ENCODE measurements at regions not wholly inside any gene's neighbourhood (a gene's known extent, or its start where the extent isn't known, plus 50 kb on each side); places are given as distances from the start of the nearest gene placed in this dataset.

DNA sequence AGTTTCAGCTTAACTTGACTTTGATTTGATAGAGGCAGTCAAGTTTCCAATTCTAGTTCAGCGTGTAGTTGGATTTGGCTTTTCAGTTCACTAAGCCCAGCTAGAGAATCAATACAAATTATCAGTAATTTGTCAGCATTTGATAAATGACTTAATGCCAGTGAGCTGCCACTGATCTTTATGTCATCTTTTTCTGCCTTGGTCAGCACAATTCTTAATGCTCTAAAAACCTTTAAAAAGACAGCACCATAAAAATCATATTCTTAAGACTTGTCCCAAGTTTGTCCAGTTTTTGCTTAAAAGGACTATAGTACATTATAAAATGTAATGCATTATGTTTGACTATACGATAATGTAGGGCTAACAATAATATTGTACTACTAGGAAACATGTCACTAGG lies 920.5 kb downstream of the LRFN5 start:
- Histone ChIP-seq H3K9me3 (ENCODE audit: low read depth, low read length, poor library complexity, severe bottlenecking) (no peaks in the 10 kb centered on the region), H3K27me3 (replicated peaks; ENCODE audit: insufficient read depth, low read depth, low read length, poor library complexity) (no peaks in the 10 kb centered on the region), H3K36me3 (ENCODE audit: insufficient read depth, low read length, poor library complexity, severe bottlenecking) (no peaks in the 10 kb centered on the region), H3K4me1 (ENCODE audit: insufficient read depth, low read length, poor library complexity, severe bottlenecking) (no peaks in the 10 kb centered on the region), H3K4me3 (ENCODE audit: low read depth, low read length, poor library complexity, severe bottlenecking) (no peak overlapping the region), H3K27ac (ENCODE audit: low read depth, low read length, poor library complexity, severe bottlenecking) (no peak overlapping the region)
- TF ChIP-seq CTCF (conservative IDR thresholded peaks at IDR 0.05; ENCODE audit: low read depth, low read length) (no peak), EZH2 (IDR thresholded peaks at IDR 0.05; ENCODE audit: borderline replicate concordance, low read depth, low read length, poor library complexity, severe bottlenecking) (no peak)
- intact Hi-C loops (cut with micrococcal nuclease; ENCODE audit: unreplicated experiment): no loop called here
- ChIA-PET POLR2A (ENCODE audit: low non-redundant PET) (no interaction called here), CTCF (no interaction called here)
- DNase-seq (ENCODE audit: low spot score): no peak
- BruUV-seq (replicated peaks): no TSS peak

- Histone ChIP-seq H3K27me3 (replicated peaks; ENCODE audit: insufficient read depth, low read depth, low read length, poor library complexity) (no peaks in the 10 kb centered on the region), H3K36me3 (ENCODE audit: insufficient read depth, low read length, poor library complexity, severe bottlenecking) (no peaks in the 10 kb centered on the region), H3K4me1 (ENCODE audit: insufficient read depth, low read length, poor library complexity, severe bottlenecking) (no peaks in the 10 kb centered on the region), H3K4me3 (ENCODE audit: low read depth, low read length, poor library complexity, severe bottlenecking) (no peak overlapping the region), H3K9me3 (ENCODE audit: low read depth, low read length, poor library complexity, severe bottlenecking) (no peaks in the 10 kb centered on the region), H3K27ac (ENCODE audit: low read depth, low read length, poor library complexity, severe bottlenecking) (no peak overlapping the region)
- intact Hi-C loops (cut with micrococcal nuclease; ENCODE audit: unreplicated experiment): no loop called here
- DNase-seq (ENCODE audit: low spot score): no peak
- POLR2A ChIA-PET (ENCODE audit: low non-redundant PET): no interaction called here
- CTCF ChIA-PET: no interaction called here
- TF ChIP-seq CTCF (conservative IDR thresholded peaks at IDR 0.05; ENCODE audit: low read depth, low read length) (no peak), EZH2 (IDR thresholded peaks at IDR 0.05; ENCODE audit: borderline replicate concordance, low read depth, low read length, poor library complexity, severe bottlenecking) (no peak)
- no TSS peak for BruUV-seq (replicated peaks)
Measured at GRCh38 chr14:42523666-42524065, 917.0 kb downstream of the LRFN5 start.

GRCh38 chr14:42517806-42518500 lies 911.3 kb downstream of the LRFN5 start:
- TF ChIP-seq CTCF (conservative IDR thresholded peaks at IDR 0.05; ENCODE audit: low read depth, low read length): no peak
- TF ChIP-seq EZH2 (IDR thresholded peaks at IDR 0.05; ENCODE audit: borderline replicate concordance, low read depth, low read length, poor library complexity, severe bottlenecking): no peak
- POLR2A ChIA-PET (ENCODE audit: low non-redundant PET): no interaction called here
- intact Hi-C loops (cut with micrococcal nuclease; ENCODE audit: unreplicated experiment): no loop called here

More at GRCh38 chr14:42517806-42518500, 911.3 kb downstream of the LRFN5 start:
- CTCF ChIA-PET: no interaction called here
- H3K27me3 ChIP-seq (replicated peaks; ENCODE audit: insufficient read depth, low read depth, low read length, poor library complexity): no peaks in the 10 kb centered on the region
- no TSS peak for BruUV-seq (replicated peaks)
- DNase-seq (ENCODE audit: low spot score): no peak
- no peak overlapping the region for H3K27ac ChIP-seq (ENCODE audit: low read depth, low read length, poor library complexity, severe bottlenecking)
- no peaks in the 10 kb centered on the region for H3K4me1 ChIP-seq (ENCODE audit: insufficient read depth, low read length, poor library complexity, severe bottlenecking)
- H3K4me3 ChIP-seq (ENCODE audit: low read depth, low read length, poor library complexity, severe bottlenecking): no peak overlapping the region
- H3K9me3 ChIP-seq (ENCODE audit: low read depth, low read length, poor library complexity, severe bottlenecking): no peaks in the 10 kb centered on the region
- H3K36me3 ChIP-seq (ENCODE audit: insufficient read depth, low read length, poor library complexity, severe bottlenecking): no peaks in the 10 kb centered on the region
